ENCODE measurements at regions not wholly inside any gene's neighbourhood (a gene's known extent, or its start where the extent isn't known, plus 50 kb on each side); places are given as distances from the start of the nearest gene placed in this dataset.

DNA sequence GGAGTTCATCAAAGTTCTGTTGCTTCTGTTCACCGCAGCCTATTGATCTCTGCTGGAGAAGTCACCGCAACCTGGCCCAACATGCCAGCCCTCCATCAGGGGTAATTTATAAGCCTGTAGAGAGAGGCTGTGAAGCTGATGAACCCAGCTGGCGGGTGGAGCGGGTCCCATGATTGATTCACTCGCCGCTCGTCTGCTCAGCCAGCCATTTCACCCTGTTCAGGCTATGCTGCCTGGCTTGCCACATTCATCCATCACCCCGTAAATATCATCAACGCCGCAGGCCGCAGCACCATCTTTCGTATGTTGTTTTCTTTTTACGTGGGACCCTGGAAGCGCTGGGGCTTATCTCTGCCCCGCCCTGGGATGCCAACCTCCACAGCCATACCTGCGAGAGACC lies 116.7 kb upstream of the OPCML start:
- no peaks in the 10 kb centered on the region for H3K27me3 ChIP-seq (ENCODE audit: insufficient read depth, low read length)
- H3K36me3 ChIP-seq (ENCODE audit: insufficient read depth, low read length) = no peaks in the 10 kb centered on the region
- no peak overlapping the region for H3K4me3 ChIP-seq (ENCODE audit: insufficient read depth, low read length)
- no peak for DNase-seq (ENCODE audit: insufficient read length, low spot score, missing footprints)
- no peaks in the 10 kb centered on the region for H3K79me2 ChIP-seq (ENCODE audit: insufficient read depth, low read length)
- no peaks in the 10 kb centered on the region for H4K20me1 ChIP-seq (ENCODE audit: insufficient read depth, low read length)
- H3K9me3 ChIP-seq (ENCODE audit: low read depth, low read length) = peaks cover 2% of the 10 kb centered on the region
- no peak overlapping the region for H3K27ac ChIP-seq (ENCODE audit: low read depth, low read length)
- no peak overlapping the region for H3K4me2 ChIP-seq (ENCODE audit: insufficient read depth, low read length)
- H2AFZ ChIP-seq (ENCODE audit: low read length) = no peak overlapping the region
- TF ChIP-seq, protein P1, sequence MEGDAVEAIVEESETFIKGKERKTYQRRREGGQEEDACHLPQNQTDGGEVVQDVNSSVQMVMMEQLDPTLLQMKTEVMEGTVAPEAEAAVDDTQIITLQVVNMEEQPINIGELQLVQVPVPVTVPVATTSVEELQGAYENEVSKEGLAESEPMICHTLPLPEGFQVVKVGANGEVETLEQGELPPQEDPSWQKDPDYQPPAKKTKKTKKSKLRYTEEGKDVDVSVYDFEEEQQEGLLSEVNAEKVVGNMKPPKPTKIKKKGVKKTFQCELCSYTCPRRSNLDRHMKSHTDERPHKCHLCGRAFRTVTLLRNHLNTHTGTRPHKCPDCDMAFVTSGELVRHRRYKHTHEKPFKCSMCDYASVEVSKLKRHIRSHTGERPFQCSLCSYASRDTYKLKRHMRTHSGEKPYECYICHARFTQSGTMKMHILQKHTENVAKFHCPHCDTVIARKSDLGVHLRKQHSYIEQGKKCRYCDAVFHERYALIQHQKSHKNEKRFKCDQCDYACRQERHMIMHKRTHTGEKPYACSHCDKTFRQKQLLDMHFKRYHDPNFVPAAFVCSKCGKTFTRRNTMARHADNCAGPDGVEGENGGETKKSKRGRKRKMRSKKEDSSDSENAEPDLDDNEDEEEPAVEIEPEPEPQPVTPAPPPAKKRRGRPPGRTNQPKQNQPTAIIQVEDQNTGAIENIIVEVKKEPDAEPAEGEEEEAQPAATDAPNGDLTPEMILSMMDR (IDR thresholded peaks at IDR 0.05; ENCODE audit: extremely low read depth, low read depth, low read length) = no peak
- H3K4me1 ChIP-seq (ENCODE audit: insufficient read depth, low read length) = no peaks in the 10 kb centered on the region

DNA sequence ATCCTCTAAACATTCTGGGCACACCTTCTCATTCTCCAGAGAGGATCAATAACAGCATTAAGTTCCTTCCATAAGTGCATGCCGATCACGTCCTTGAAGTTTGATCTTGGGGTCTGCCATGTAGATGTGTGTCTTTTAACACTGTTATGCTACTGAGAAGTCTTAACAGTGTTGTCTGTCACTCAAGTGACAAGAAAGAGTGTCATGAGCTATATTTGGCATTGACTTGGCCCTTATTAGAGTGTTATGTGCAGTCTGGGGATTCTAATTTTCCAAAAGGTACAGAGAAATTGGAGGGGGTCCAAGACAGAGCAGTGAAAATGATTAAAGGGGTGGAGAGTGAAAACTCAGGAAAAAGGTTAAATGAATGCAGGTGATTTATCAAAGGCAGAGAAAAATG lies 107.1 kb upstream of the OPCML start:
- Histone ChIP-seq H3K36me3 (ENCODE audit: insufficient read depth, low read length) (no peaks in the 10 kb centered on the region), H3K79me2 (ENCODE audit: insufficient read depth, low read length) (no peaks in the 10 kb centered on the region), H3K27me3 (ENCODE audit: insufficient read depth, low read length) (no peaks in the 10 kb centered on the region), H3K4me3 (ENCODE audit: insufficient read depth, low read length) (no peak overlapping the region), H2AFZ (ENCODE audit: low read length) (no peak overlapping the region), H3K9me3 (ENCODE audit: low read depth, low read length) (no peaks in the 10 kb centered on the region), H3K4me1 (ENCODE audit: insufficient read depth, low read length) (no peaks in the 10 kb centered on the region), H3K4me2 (ENCODE audit: insufficient read depth, low read length) (no peak overlapping the region), H3K27ac (ENCODE audit: low read depth, low read length) (no peak overlapping the region), H4K20me1 (ENCODE audit: insufficient read depth, low read length) (no peaks in the 10 kb centered on the region)
- TF ChIP-seq, protein P1 (IDR thresholded peaks at IDR 0.05; ENCODE audit: extremely low read depth, low read depth, low read length) = no peak
- no peak for DNase-seq (ENCODE audit: insufficient read length, low spot score, missing footprints)

DNA sequence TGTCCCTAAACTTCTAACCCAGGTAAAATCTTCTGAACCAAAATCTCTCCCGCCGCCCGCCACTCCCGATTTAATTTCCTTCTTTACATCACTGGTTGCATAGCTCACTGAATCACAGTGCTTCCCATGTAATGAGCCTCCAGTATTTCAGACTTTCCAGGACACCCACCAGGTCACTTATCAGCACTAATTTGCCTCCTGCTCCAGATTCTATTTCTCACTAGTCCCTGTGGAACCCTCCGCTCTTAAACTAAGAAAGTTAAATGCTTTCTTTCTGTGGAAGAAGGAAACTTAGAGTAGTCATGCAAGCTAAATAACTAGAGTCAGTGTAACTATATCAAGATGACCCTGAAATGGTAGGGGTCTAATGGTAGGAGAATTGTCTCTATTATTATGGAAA lies 106.6 kb upstream of the OPCML start:
- Histone ChIP-seq H4K20me1 (ENCODE audit: insufficient read depth, low read length) (no peaks in the 10 kb centered on the region), H3K79me2 (ENCODE audit: insufficient read depth, low read length) (no peaks in the 10 kb centered on the region), H3K36me3 (ENCODE audit: insufficient read depth, low read length) (no peaks in the 10 kb centered on the region), H3K4me1 (ENCODE audit: insufficient read depth, low read length) (no peaks in the 10 kb centered on the region), H3K27me3 (ENCODE audit: insufficient read depth, low read length) (no peaks in the 10 kb centered on the region), H3K27ac (ENCODE audit: low read depth, low read length) (no peak overlapping the region), H2AFZ (ENCODE audit: low read length) (no peak overlapping the region), H3K9me3 (ENCODE audit: low read depth, low read length) (no peaks in the 10 kb centered on the region), H3K4me3 (ENCODE audit: insufficient read depth, low read length) (no peak overlapping the region), H3K4me2 (ENCODE audit: insufficient read depth, low read length) (no peak overlapping the region)
- TF ChIP-seq, protein P1 (IDR thresholded peaks at IDR 0.05; ENCODE audit: extremely low read depth, low read depth, low read length) = no peak
- DNase-seq (ENCODE audit: insufficient read length, low spot score, missing footprints) = no peak

DNA sequence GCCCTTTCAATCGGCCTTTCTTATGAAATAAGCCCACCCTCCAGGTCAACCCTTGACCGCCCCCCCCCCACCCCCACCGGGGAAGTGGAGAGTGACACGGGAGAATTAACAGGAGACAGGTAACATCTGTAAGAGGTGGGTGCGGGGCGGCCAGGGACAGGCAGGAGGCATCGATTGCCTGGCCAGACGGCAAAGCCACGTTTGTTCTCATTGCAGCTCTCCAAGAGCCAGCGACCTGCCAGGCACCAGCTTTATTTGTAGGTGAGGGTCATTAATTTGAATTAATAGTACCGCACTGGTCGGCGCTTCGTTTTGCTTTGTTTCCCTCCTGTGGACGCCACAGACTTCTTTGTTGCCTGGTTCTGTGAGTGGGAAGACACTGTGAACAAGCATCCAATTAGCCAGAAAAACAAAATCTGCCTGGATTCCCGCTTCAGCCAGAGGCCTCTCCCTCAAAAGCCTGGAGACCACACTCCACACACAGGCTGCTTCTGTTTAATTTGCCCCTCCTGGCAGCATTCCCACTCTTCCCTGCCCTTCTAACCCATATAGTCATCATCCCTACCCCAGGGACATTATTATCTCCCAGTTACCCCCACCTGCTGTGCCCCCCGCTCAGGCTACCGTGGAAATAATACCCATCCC lies 104.5 kb upstream of the OPCML start:
- TF ChIP-seq, protein P1 (IDR thresholded peaks at IDR 0.05; ENCODE audit: extremely low read depth, low read depth, low read length) = no peak
- DNase-seq (ENCODE audit: insufficient read length, low spot score, missing footprints) = no peak
- H3K4me2 ChIP-seq (ENCODE audit: insufficient read depth, low read length) = no peak overlapping the region
- no peaks in the 10 kb centered on the region for H3K27me3 ChIP-seq (ENCODE audit: insufficient read depth, low read length)
- H3K9me3 ChIP-seq (ENCODE audit: low read depth, low read length) = no peaks in the 10 kb centered on the region
- H3K79me2 ChIP-seq (ENCODE audit: insufficient read depth, low read length) = no peaks in the 10 kb centered on the region
- H3K4me3 ChIP-seq (ENCODE audit: insufficient read depth, low read length) = no peak overlapping the region
- H3K4me1 ChIP-seq (ENCODE audit: insufficient read depth, low read length) = no peaks in the 10 kb centered on the region
- H3K36me3 ChIP-seq (ENCODE audit: insufficient read depth, low read length) = no peaks in the 10 kb centered on the region
- no peak overlapping the region for H2AFZ ChIP-seq (ENCODE audit: low read length)
- no peaks in the 10 kb centered on the region for H4K20me1 ChIP-seq (ENCODE audit: insufficient read depth, low read length)
- H3K27ac ChIP-seq (ENCODE audit: low read depth, low read length) = no peak overlapping the region
